H1 (cell line): ENCODE measurements at regions not wholly inside any gene's neighbourhood (a gene's known extent, or its start where the extent isn't known, plus 50 kb on each side); places are given as distances from the start of the nearest gene placed in this dataset.

Source experiments
- CTCF ChIA-PET: fragments of 300-600 bp; sonication (Branson Sonifier 250); formaldehyde crosslinking; loops from one replicate; lab custom pipeline; 2021; ENCODE audit not compliant: partially characterized antibody; lab: Charles Lee
- POLR2A ChIA-PET: fragments of 300-600 bp; sonication (Branson Sonifier 250); formaldehyde crosslinking; loops from one replicate; lab custom pipeline; 2021; ENCODE audit warnings: inconsistent platforms; ENCODE audit not compliant: partially characterized antibody; lab: Charles Lee
- DNase-seq, 2 experiments: peaks; one replicate each; pipeline versions ENCODE4 v3.0.0 to v3.0.0-alpha.2; 2010 to 2022; ENCODE audit warnings: low spot score in 2 of 2, low read depth in 1 of 2, mixed read lengths in 1 of 2
- FAIRE-seq: peaks from 2 replicates; lab custom pipeline; 2011; peaks lifted over from hg19 to GRCh38; lab: Jason Lieb, UNC
- H2AFZ ChIP-seq: 2 replicates; pipeline ENCODE4 v1.8.1; 2012; ENCODE audit warnings: low read length, inconsistent platforms
- H2AK5ac ChIP-seq: 2 replicates; pipeline ENCODE4 v1.6.1; 2013; ENCODE audit warnings: low read depth, low read length
- H2BK120ac ChIP-seq: replicated peaks from 2 replicates; pipeline ENCODE3; 2013; ENCODE audit warnings: low read depth, low read length, inconsistent platforms
- H2BK12ac ChIP-seq: 2 replicates; pipeline ENCODE4 v1.6.1; 2013; ENCODE audit warnings: low read depth, low read length
- H2BK15ac ChIP-seq: 2 replicates; pipeline ENCODE4 v1.6.1; 2013; ENCODE audit warnings: low read length
- H2BK20ac ChIP-seq: 2 replicates; pipeline ENCODE4 v1.6.1; 2013; ENCODE audit warnings: low read length
- H2BK5ac ChIP-seq: 2 replicates; pipeline ENCODE4 v1.6.1; 2013; ENCODE audit warnings: low read depth, low read length
- H3K14ac ChIP-seq: 2 replicates; pipeline ENCODE4 v1.6.1; 2013; ENCODE audit warnings: inconsistent platforms; ENCODE audit not compliant: insufficient read length
- H3K18ac ChIP-seq: 2 replicates; pipeline ENCODE4 v1.6.1; 2013; ENCODE audit warnings: low read length; ENCODE audit errors: extremely low read depth
- H3K23ac ChIP-seq: 2 replicates; pipeline ENCODE4 v1.6.1; 2013; ENCODE audit warnings: inconsistent platforms; ENCODE audit not compliant: insufficient read length
- H3K23me2 ChIP-seq: 2 replicates; pipeline ENCODE4 v1.6.1; 2013; ENCODE audit warnings: low read depth, low read length
- H3K27ac ChIP-seq: 2 replicates; pipeline ENCODE4 v1.6.1; 2011; ENCODE audit warnings: low read depth, low read length, inconsistent platforms
- H3K27me3 ChIP-seq, 4 experiments: replicated peaks in 1 of 4; 1 replicate in 1 of 4; 2 replicates in 3 of 4; pipeline versions ENCODE4 v1.6.1 to v1.8.1; 2011 to 2013; ENCODE audit warnings: low read length in 3 of 4, mild to moderate bottlenecking in 3 of 4, inconsistent platforms in 2 of 4, mixed read lengths in 2 of 4, moderate library complexity in 1 of 4; ENCODE audit not compliant: control insufficient read depth in 3 of 4, insufficient read depth in 3 of 4; ENCODE audit errors: extremely low read depth in 1 of 4
- H3K36me3 ChIP-seq, 4 experiments: 2 replicates each; pipeline versions ENCODE4 v1.6.1 to v1.8.1; 2011 to 2013; ENCODE audit warnings: mild to moderate bottlenecking in 4 of 4, low read length in 3 of 4, moderate library complexity in 2 of 4, control low read depth in 1 of 4, inconsistent platforms in 1 of 4; ENCODE audit not compliant: insufficient read depth in 4 of 4, control insufficient read depth in 2 of 4
- H3K4ac ChIP-seq: replicated peaks from 2 replicates; pipeline ENCODE3; 2013; ENCODE audit warnings: low read length, low read depth, mixed read lengths, inconsistent platforms; ENCODE audit not compliant: insufficient read length
- H3K4me1 ChIP-seq, 4 experiments: replicated peaks in 1 of 4; 1 replicate in 1 of 4; 2 replicates in 3 of 4; pipeline versions ENCODE4 v1.6.1 to v1.8.1; 2011 to 2013; ENCODE audit warnings: low read length in 3 of 4, inconsistent platforms in 2 of 4, mixed read lengths in 1 of 4; ENCODE audit not compliant: insufficient read depth in 4 of 4, control insufficient read depth in 3 of 4
- H3K4me2 ChIP-seq, 2 experiments: 2 replicates each; pipeline versions ENCODE4 v1.6.1 to v1.8.1; 2011 to 2013; ENCODE audit warnings: low read depth in 2 of 2, low read length in 2 of 2, control low read depth in 1 of 2, inconsistent platforms in 1 of 2, mild to moderate bottlenecking in 1 of 2; ENCODE audit not compliant: insufficient read depth in 1 of 2
- H3K4me3 ChIP-seq, 4 experiments: fragments of 200-600, 300-600 bp in 1 of 4; sonication (generic), shearing (Covaris generic), sonication (Bioruptor Twin) in 1 of 4; 2 replicates each; pipeline versions ENCODE4 v1.5.1 to v1.8.1; 2011 to 2016; ENCODE audit warnings: low read length in 4 of 4, low read depth in 3 of 4, control low read depth in 2 of 4, inconsistent platforms in 2 of 4, mild to moderate bottlenecking in 2 of 4, mixed read lengths in 1 of 4, moderate library complexity in 1 of 4; ENCODE audit not compliant: insufficient read depth in 2 of 4; ENCODE audit errors: extremely low read depth in 1 of 4
- H3K56ac ChIP-seq: replicated peaks from 2 replicates; pipeline ENCODE3; 2013; ENCODE audit warnings: low read depth, mild to moderate bottlenecking, mixed read lengths, low read length, inconsistent platforms; ENCODE audit not compliant: insufficient read length
- H3K79me1 ChIP-seq: 2 replicates; pipeline ENCODE4 v1.6.1; 2013; ENCODE audit warnings: low read depth, low read length, control low read depth
- H3K79me2 ChIP-seq, 2 experiments: 2 replicates each; pipeline versions ENCODE4 v1.6.1 to v1.8.1; 2012 to 2013; ENCODE audit warnings: low read length in 2 of 2, mild to moderate bottlenecking in 2 of 2, inconsistent platforms in 1 of 2; ENCODE audit not compliant: insufficient read depth in 2 of 2, control insufficient read depth in 1 of 2
- H3K9ac ChIP-seq, 4 experiments: replicated peaks in 1 of 4; 1 replicate in 1 of 4; 2 replicates in 3 of 4; pipeline versions ENCODE4 v1.6.1 to v1.8.1; 2011 to 2013; ENCODE audit warnings: low read depth in 3 of 4, low read length in 3 of 4, control low read depth in 2 of 4, mild to moderate bottlenecking in 2 of 4, moderate library complexity in 2 of 4, inconsistent platforms in 1 of 4; ENCODE audit errors: extremely low read depth in 1 of 4
- H3K9me3 ChIP-seq, 2 experiments: 2 replicates each; pipeline versions ENCODE4 v1.6.1 to v1.8.1; 2012 to 2013; ENCODE audit warnings: mild to moderate bottlenecking in 2 of 2, moderate library complexity in 2 of 2, control low read depth in 1 of 2, inconsistent platforms in 1 of 2, low read depth in 1 of 2, low read length in 1 of 2, mixed read lengths in 1 of 2; ENCODE audit not compliant: insufficient read depth in 2 of 2
- H4K20me1 ChIP-seq, 2 experiments: replicated peaks in 1 of 2; 2 replicates each; pipeline versions ENCODE3 to v1.8.1; 2011 to 2013; ENCODE audit warnings: inconsistent platforms in 2 of 2, low read length in 2 of 2, mild to moderate bottlenecking in 1 of 2; ENCODE audit not compliant: insufficient read depth in 2 of 2, control insufficient read depth in 1 of 2
- H4K5ac ChIP-seq: 2 replicates; pipeline ENCODE4 v1.6.1; 2013; ENCODE audit warnings: low read length, low read depth, mixed read lengths, inconsistent platforms; ENCODE audit not compliant: insufficient read length
- H4K8ac ChIP-seq: 2 replicates; pipeline ENCODE4 v1.8.0; 2013; ENCODE audit warnings: mild to moderate bottlenecking, moderate library complexity, low read length, inconsistent platforms; ENCODE audit not compliant: insufficient read depth; ENCODE audit errors: extremely low read depth
- H4K91ac ChIP-seq: replicated peaks from 2 replicates; pipeline ENCODE3; 2013; ENCODE audit warnings: low read length, mixed read lengths, inconsistent platforms; ENCODE audit not compliant: insufficient read length
- EP300 ChIP-seq, 2 experiments: IDR thresholded peaks; 1 replicate in 1 of 2; 2 replicates in 1 of 2; pipeline ENCODE4 v1.6.1; 2011 to 2012; ENCODE audit warnings: low read depth in 2 of 2, low read length in 2 of 2, mild to moderate bottlenecking in 2 of 2, borderline replicate concordance in 1 of 2, inconsistent platforms in 1 of 2, moderate library complexity in 1 of 2
- FOSL1 ChIP-seq: IDR thresholded peaks from 2 replicates; pipeline ENCODE4 v1.6.1; 2011; ENCODE audit warnings: mild to moderate bottlenecking, low read depth, low read length, moderate library complexity; ENCODE audit not compliant: insufficient read depth
- JUN ChIP-seq: IDR thresholded peaks from 2 replicates; pipeline ENCODE4 v1.6.1; 2011; ENCODE audit warnings: low read depth, mild to moderate bottlenecking, improper control_type of control experiment, low read length
- JUND ChIP-seq: IDR thresholded peaks from 2 replicates; pipeline ENCODE4 v1.6.1; 2011; ENCODE audit warnings: mild to moderate bottlenecking, improper control_type of control experiment, low read length
- RXRA ChIP-seq: IDR thresholded peaks from 2 replicates; pipeline ENCODE4 v1.6.1; 2011; ENCODE audit warnings: low read depth, mild to moderate bottlenecking, low read length, moderate library complexity; ENCODE audit not compliant: insufficient read depth
- WGBS, 2 experiments: shearing (Covaris generic) in 1 of 2; methylation state at CpG; one replicate each; pipeline versions ENCODE4 v1.1.6 to v1.1.7; 2013 to 2015; ENCODE audit warnings: low lambda C conversion rate in 2 of 2, mixed read lengths in 2 of 2, inconsistent platforms in 1 of 2, low coverage in 1 of 2, missing lambda C conversion rate in 1 of 2; ENCODE audit not compliant: insufficient replicate concordance in 2 of 2, insufficient coverage in 1 of 2, insufficient read length in 1 of 2; ENCODE audit errors: extremely low coverage in 1 of 2, missing lambda C conversion rate in 1 of 2; 5-methylcytosine and 5-hydroxymethylcytosine counted together

- Histone ChIP-seq H4K91ac (no peak overlapping the region), H2BK120ac (no peak overlapping the region), H3K4ac (no peak overlapping the region), H2BK15ac (no peak overlapping the region), H3K4me1 (no peaks in the 10 kb centered on the region), H3K14ac (no peak overlapping the region), H3K56ac (no peak overlapping the region), H3K27me3 (no peaks in the 10 kb centered on the region), H4K5ac (no peak overlapping the region), H2AFZ (no peak overlapping the region), H2BK12ac (no peak overlapping the region), H3K4me2 (no peak overlapping the region), H2BK20ac (no peak overlapping the region), H3K18ac (no peak overlapping the region), H3K23me2 (no peaks in the 10 kb centered on the region), H3K27ac (no peak overlapping the region), H3K9ac (no peak overlapping the region), H3K4me3 (no peak overlapping the region), H2AK5ac (no peak overlapping the region), H4K8ac (no peak overlapping the region), H3K9me3 (no peaks in the 10 kb centered on the region), H3K36me3 (no peaks in the 10 kb centered on the region), H3K79me1 (no peaks in the 10 kb centered on the region), H4K20me1 (no peaks in the 10 kb centered on the region), H3K79me2 (no peaks in the 10 kb centered on the region), H3K23ac (no peak overlapping the region), H2BK5ac (no peak overlapping the region)
- POLR2A ChIA-PET: no interaction called here
- 95% methylated on average over 5 of the region's 5 CpGs; no CpG with 5 or more reads in 1 of the 2 experiments for WGBS, 2 experiments
- no peak for DNase-seq
- no peak for FAIRE-seq
- CTCF ChIA-PET: no interaction called here
- TF ChIP-seq JUND (no peak), JUN (no peak), EP300 (IDR thresholded peaks at IDR 0.05; ENCODE audit: borderline replicate concordance in 1 of 2, low read depth in 2 of 2, low read length in 2 of 2) (no peak), RXRA (no peak), FOSL1 (no peak)
These were observed 158.4 kb upstream of the MAGEC2 start for GRCh38 chrX:142363501-142363900.
